Neural progenitor cell (in vitro differentiated cells): ENCODE measurements at regions not wholly inside any gene's neighbourhood (a gene's known extent, or its start where the extent isn't known, plus 50 kb on each side); places are given as distances from the start of the nearest gene placed in this dataset.

Experiments used
- DNase-seq: peaks from one replicate; pipeline ENCODE4 v3.0.0-alpha.2; 2016; ENCODE audit warnings: low spot score
- H2AFZ ChIP-seq: fragments of 200-600 bp; sonication (generic); replicated peaks from 2 replicates; pipeline ENCODE4 v1.6.1; 2016; ENCODE audit warnings: antibody characterized with exemption
- H3F3A ChIP-seq: fragments of 200-600 bp; sonication (generic); 2 replicates; pipeline ENCODE4 v1.6.1; 2016; ENCODE audit warnings: antibody characterized with exemption, low read depth
- H3K27ac ChIP-seq: fragments of 200-600 bp; sonication (generic); 2 replicates; pipeline ENCODE4 v1.5.1; 2016; ENCODE audit warnings: mild to moderate bottlenecking
- H3K27me3 ChIP-seq: fragments of 200-600 bp; sonication (generic); 2 replicates; pipeline ENCODE4 v1.6.1; 2016; ENCODE audit warnings: mild to moderate bottlenecking, moderate library complexity
- H3K36me3 ChIP-seq: fragments of 200-600 bp; sonication (generic); 2 replicates; pipeline ENCODE4 v1.5.1; 2016
- H3K4me1 ChIP-seq: fragments of 200-600 bp; sonication (generic); 2 replicates; pipeline ENCODE4 v1.6.1; 2016; ENCODE audit warnings: mixed run types
- H3K4me2 ChIP-seq: fragments of 200-600 bp; sonication (generic); 2 replicates; pipeline ENCODE4 v1.6.1; 2016
- H3K4me3 ChIP-seq: fragments of 200-600 bp; sonication (generic); 2 replicates; pipeline ENCODE4 v1.5.1; 2016
- H3K79me2 ChIP-seq: fragments of 200-600 bp; sonication (generic); 2 replicates; pipeline ENCODE4 v1.6.1; 2016; ENCODE audit warnings: low read depth
- H3K9ac ChIP-seq: fragments of 200-600 bp; sonication (generic); 2 replicates; pipeline ENCODE4 v1.6.1; 2016
- H3K9me3 ChIP-seq: fragments of 200-600 bp; sonication (generic); 2 replicates; pipeline ENCODE4 v1.5.1; 2016; ENCODE audit warnings: low read depth
- H4K20me1 ChIP-seq: fragments of 200-600 bp; sonication (generic); 2 replicates; pipeline ENCODE4 v1.6.1; 2016; ENCODE audit warnings: low read depth
- H3K27ac Mint-ChIP-seq: 3 replicates; pipeline ENCODE4 v1.8.0; 2021; ENCODE audit warnings: mixed read lengths
- H3K27me3 Mint-ChIP-seq: 2 replicates; pipeline ENCODE4 v1.8.0; 2022; ENCODE audit warnings: low read depth, mild to moderate bottlenecking, inconsistent platforms, moderate library complexity, mixed read lengths; ENCODE audit not compliant: insufficient read depth
- H3K36me3 Mint-ChIP-seq: 3 replicates; pipeline ENCODE4 v1.8.0; 2021; ENCODE audit warnings: mixed read lengths
- H3K4me1 Mint-ChIP-seq: 3 replicates; pipeline ENCODE4 v1.8.0; 2021; ENCODE audit warnings: mixed read lengths
- H3K4me3 Mint-ChIP-seq: 3 replicates; pipeline ENCODE4 v1.8.0; 2021; ENCODE audit warnings: mild to moderate bottlenecking, moderate library complexity, mixed read lengths
- H3K9me3 Mint-ChIP-seq: 3 replicates; pipeline ENCODE4 v1.8.0; 2020; ENCODE audit warnings: mixed read lengths
- CTCF ChIP-seq: fragments of 200-600 bp; sonication (generic); IDR thresholded peaks from 2 replicates; pipeline ENCODE4 v1.5.1; 2017; ENCODE audit warnings: antibody characterized with exemption, mild to moderate bottlenecking
- EZH2 ChIP-seq: fragments of 200-600 bp; sonication (generic); IDR thresholded peaks from 2 replicates; pipeline ENCODE4 v1.6.1; 2017; ENCODE audit warnings: antibody characterized with exemption, mild to moderate bottlenecking, moderate library complexity
- EZH2phosphoT487 ChIP-seq: fragments of 200-600 bp; sonication (generic); IDR thresholded peaks from 2 replicates; pipeline ENCODE4 v1.6.1; 2017; ENCODE audit warnings: antibody characterized with exemption

GRCh38 chr2:217420854-217421253 is 561.0 kb upstream of the TNP1 start:
- H3K9me3 Mint-ChIP-seq: no peaks in the 10 kb centered on the region
- no peak overlapping the region for H3K4me3 ChIP-seq
- no peaks in the 10 kb centered on the region for H3F3A ChIP-seq
- H3K4me1 ChIP-seq: no peaks in the 10 kb centered on the region
- H3K79me2 ChIP-seq: no peaks in the 10 kb centered on the region
- no peak for TF ChIP-seq CTCF
- TF ChIP-seq EZH2phosphoT487: no peak
- TF ChIP-seq EZH2: no peak
- H3K4me2 ChIP-seq: no peak overlapping the region
- H3K36me3 Mint-ChIP-seq: no peaks in the 10 kb centered on the region
- no peaks in the 10 kb centered on the region for H3K27me3 ChIP-seq
- H4K20me1 ChIP-seq: no peaks in the 10 kb centered on the region
- no peak overlapping the region for H3K27ac Mint-ChIP-seq
- H3K27ac ChIP-seq: no peak overlapping the region
- no peak overlapping the region for H2AFZ ChIP-seq
- H3K4me3 Mint-ChIP-seq: no peak overlapping the region
- no peak overlapping the region for H3K9ac ChIP-seq
- no peaks in the 10 kb centered on the region for H3K36me3 ChIP-seq
- no peaks in the 10 kb centered on the region for H3K9me3 ChIP-seq
- H3K27me3 Mint-ChIP-seq: peaks cover 3% of the 10 kb centered on the region
- no peak for DNase-seq
- peaks cover 3% of the 10 kb centered on the region for H3K4me1 Mint-ChIP-seq

GRCh38 chr2:217419055-217419671 is 559.3 kb upstream of the TNP1 start:
- no peak overlapping the region for H3K9ac ChIP-seq
- no peaks in the 10 kb centered on the region for H3K79me2 ChIP-seq
- H3K4me1 ChIP-seq: no peaks in the 10 kb centered on the region
- no peak overlapping the region for H2AFZ ChIP-seq
- H4K20me1 ChIP-seq: no peaks in the 10 kb centered on the region
- H3F3A ChIP-seq: no peaks in the 10 kb centered on the region
- H3K27ac Mint-ChIP-seq: no peak overlapping the region
- no peaks in the 10 kb centered on the region for H3K9me3 ChIP-seq
- TF ChIP-seq EZH2 (no peak), EZH2phosphoT487 (no peak), CTCF (no peak)
- H3K4me3 ChIP-seq: no peak overlapping the region
- peaks cover 3% of the 10 kb centered on the region for H3K4me1 Mint-ChIP-seq
- no peak overlapping the region for H3K4me3 Mint-ChIP-seq
- H3K36me3 Mint-ChIP-seq: no peaks in the 10 kb centered on the region
- H3K27me3 ChIP-seq: no peaks in the 10 kb centered on the region
- no peak overlapping the region for H3K27ac ChIP-seq
- no peaks in the 10 kb centered on the region for H3K36me3 ChIP-seq
- H3K9me3 Mint-ChIP-seq: no peaks in the 10 kb centered on the region
- H3K27me3 Mint-ChIP-seq: peaks cover 3% of the 10 kb centered on the region
- DNase-seq: no peak
- no peak overlapping the region for H3K4me2 ChIP-seq

DNA sequence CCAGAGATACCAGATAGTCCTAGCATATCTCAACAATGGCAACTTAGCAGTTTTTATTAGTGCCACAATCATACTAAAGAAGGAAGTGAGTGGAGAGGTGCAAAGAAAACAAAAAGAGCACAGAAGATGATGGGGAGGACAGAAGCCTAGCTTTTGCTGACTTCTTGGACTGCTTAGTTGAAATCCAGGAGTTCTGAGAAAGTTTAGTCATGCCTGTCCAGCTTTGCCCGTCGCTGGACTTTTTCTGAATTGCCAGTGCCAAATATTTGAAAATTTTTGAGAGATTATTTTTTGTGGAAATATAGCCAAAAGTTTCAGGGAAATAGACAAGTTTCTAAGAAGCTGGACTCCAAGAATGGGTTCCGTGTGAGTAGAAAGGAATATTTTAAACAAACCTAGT is 558.7 kb upstream of the TNP1 start:
- Histone ChIP-seq H3F3A (no peaks in the 10 kb centered on the region), H3K79me2 (no peaks in the 10 kb centered on the region), H3K4me2 (no peak overlapping the region), H3K4me1 (no peaks in the 10 kb centered on the region), H3K9ac (no peak overlapping the region), H3K9me3 (no peaks in the 10 kb centered on the region), H3K4me3 (no peak overlapping the region), H3K27me3 (no peaks in the 10 kb centered on the region), H4K20me1 (no peaks in the 10 kb centered on the region), H2AFZ (no peak overlapping the region), H3K36me3 (no peaks in the 10 kb centered on the region), H3K27ac (no peak overlapping the region)
- Mint-ChIP-seq H3K4me3 (no peak overlapping the region), H3K27ac (no peak overlapping the region), H3K4me1 (peaks cover 3% of the 10 kb centered on the region), H3K36me3 (no peaks in the 10 kb centered on the region), H3K27me3 (peaks cover 3% of the 10 kb centered on the region), H3K9me3 (no peaks in the 10 kb centered on the region)
- no peak for TF ChIP-seq EZH2phosphoT487
- no peak for TF ChIP-seq EZH2
- TF ChIP-seq CTCF: no peak
- DNase-seq: no peak
